Parathyroid adenoma (tissue), 2 donors: ENCODE measurements at regions not wholly inside any gene's neighbourhood (a gene's known extent, or its start where the extent isn't known, plus 50 kb on each side); places are given as distances from the start of the nearest gene placed in this dataset.
"Not testable (repeated sequence)": the region's sequence is repeated elsewhere in the genome, so short reads cannot be mapped to it uniquely, and the experiment has no call there.

Experiments
- H2AFZ ChIP-seq: fragments of 300-600 bp; sonication (generic); one replicate; pipeline ENCODE4 v1.7.0; 2017; ENCODE audit warnings: antibody characterized with exemption, mild to moderate bottlenecking
- H3K27ac ChIP-seq: fragments of 300-600 bp; sonication (generic); one replicate; pipeline ENCODE4 v1.7.0; 2017
- H3K27me3 ChIP-seq: fragments of 300-600 bp; sonication (generic); one replicate; pipeline ENCODE4 v1.7.0; 2017; ENCODE audit warnings: low read length; ENCODE audit not compliant: control insufficient read depth, insufficient read depth
- H3K36me3 ChIP-seq: fragments of 300-600 bp; sonication (generic); one replicate; pipeline ENCODE4 v1.7.0; 2017; ENCODE audit warnings: low read length; ENCODE audit not compliant: control insufficient read depth, insufficient read depth
- H3K4me1 ChIP-seq: fragments of 300-600 bp; sonication (generic); one replicate; pipeline ENCODE4 v1.7.0; 2017; ENCODE audit warnings: control low read depth
- H3K4me2 ChIP-seq: fragments of 300-600 bp; sonication (generic); one replicate; pipeline ENCODE4 v1.7.0; 2017; ENCODE audit warnings: low read length
- H3K4me3 ChIP-seq: fragments of 300-600 bp; sonication (generic); one replicate; pipeline ENCODE4 v1.7.0; 2017; ENCODE audit warnings: low read depth, low read length
- H3K79me2 ChIP-seq: fragments of 300-600 bp; sonication (generic); one replicate; pipeline ENCODE4 v1.7.0; 2017; ENCODE audit warnings: control low read depth
- H3K9ac ChIP-seq: fragments of 300-600 bp; sonication (generic); one replicate; pipeline ENCODE4 v1.7.0; 2017; ENCODE audit warnings: mild to moderate bottlenecking
- H3K9me3 ChIP-seq: fragments of 300-600 bp; sonication (generic); one replicate; pipeline ENCODE4 v1.7.0; 2017; ENCODE audit warnings: low read length; ENCODE audit not compliant: control insufficient read depth
- TF ChIP-seq, protein P1 (sequence below): fragments of 300-600 bp; sonication (generic); IDR thresholded peaks from one replicate; pipeline ENCODE4 v1.7.0; 2017; ENCODE audit warnings: antibody characterized with exemption, mild to moderate bottlenecking
- donor health status: primary hyperparathyroidism.

- H3K79me2 ChIP-seq, result no peaks in the 10 kb centered on the region
- TF ChIP-seq, protein P1, sequence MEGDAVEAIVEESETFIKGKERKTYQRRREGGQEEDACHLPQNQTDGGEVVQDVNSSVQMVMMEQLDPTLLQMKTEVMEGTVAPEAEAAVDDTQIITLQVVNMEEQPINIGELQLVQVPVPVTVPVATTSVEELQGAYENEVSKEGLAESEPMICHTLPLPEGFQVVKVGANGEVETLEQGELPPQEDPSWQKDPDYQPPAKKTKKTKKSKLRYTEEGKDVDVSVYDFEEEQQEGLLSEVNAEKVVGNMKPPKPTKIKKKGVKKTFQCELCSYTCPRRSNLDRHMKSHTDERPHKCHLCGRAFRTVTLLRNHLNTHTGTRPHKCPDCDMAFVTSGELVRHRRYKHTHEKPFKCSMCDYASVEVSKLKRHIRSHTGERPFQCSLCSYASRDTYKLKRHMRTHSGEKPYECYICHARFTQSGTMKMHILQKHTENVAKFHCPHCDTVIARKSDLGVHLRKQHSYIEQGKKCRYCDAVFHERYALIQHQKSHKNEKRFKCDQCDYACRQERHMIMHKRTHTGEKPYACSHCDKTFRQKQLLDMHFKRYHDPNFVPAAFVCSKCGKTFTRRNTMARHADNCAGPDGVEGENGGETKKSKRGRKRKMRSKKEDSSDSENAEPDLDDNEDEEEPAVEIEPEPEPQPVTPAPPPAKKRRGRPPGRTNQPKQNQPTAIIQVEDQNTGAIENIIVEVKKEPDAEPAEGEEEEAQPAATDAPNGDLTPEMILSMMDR, result no peak
- no peaks in the 10 kb centered on the region for H3K36me3 ChIP-seq
- H3K27ac ChIP-seq, result no peak overlapping the region
- no peak overlapping the region for H2AFZ ChIP-seq
- no peaks in the 10 kb centered on the region for H3K4me1 ChIP-seq
- H3K4me2 ChIP-seq, result no peak overlapping the region
- no peaks in the 10 kb centered on the region for H3K9me3 ChIP-seq
- H3K4me3 ChIP-seq, result no peak overlapping the region
- H3K27me3 ChIP-seq, result no peaks in the 10 kb centered on the region
- no peak overlapping the region for H3K9ac ChIP-seq
Measured at GRCh38 chr11:82405421-82405820, 328.2 kb downstream of the FAM181B start.

- Histone ChIP-seq H3K4me1 (no peaks in the 10 kb centered on the region), H3K9ac (no peak overlapping the region), H3K27ac (no peak overlapping the region), H3K9me3 (no peaks in the 10 kb centered on the region), H3K4me3 (no peak overlapping the region), H3K36me3 (no peaks in the 10 kb centered on the region), H3K27me3 (no peaks in the 10 kb centered on the region), H3K79me2 (no peaks in the 10 kb centered on the region), H2AFZ (no peak overlapping the region), H3K4me2 (no peak overlapping the region)
- TF ChIP-seq, protein P1, result no peak
Measured at GRCh38 chr11:82404981-82405380, 328.7 kb downstream of the FAM181B start.

DNA sequence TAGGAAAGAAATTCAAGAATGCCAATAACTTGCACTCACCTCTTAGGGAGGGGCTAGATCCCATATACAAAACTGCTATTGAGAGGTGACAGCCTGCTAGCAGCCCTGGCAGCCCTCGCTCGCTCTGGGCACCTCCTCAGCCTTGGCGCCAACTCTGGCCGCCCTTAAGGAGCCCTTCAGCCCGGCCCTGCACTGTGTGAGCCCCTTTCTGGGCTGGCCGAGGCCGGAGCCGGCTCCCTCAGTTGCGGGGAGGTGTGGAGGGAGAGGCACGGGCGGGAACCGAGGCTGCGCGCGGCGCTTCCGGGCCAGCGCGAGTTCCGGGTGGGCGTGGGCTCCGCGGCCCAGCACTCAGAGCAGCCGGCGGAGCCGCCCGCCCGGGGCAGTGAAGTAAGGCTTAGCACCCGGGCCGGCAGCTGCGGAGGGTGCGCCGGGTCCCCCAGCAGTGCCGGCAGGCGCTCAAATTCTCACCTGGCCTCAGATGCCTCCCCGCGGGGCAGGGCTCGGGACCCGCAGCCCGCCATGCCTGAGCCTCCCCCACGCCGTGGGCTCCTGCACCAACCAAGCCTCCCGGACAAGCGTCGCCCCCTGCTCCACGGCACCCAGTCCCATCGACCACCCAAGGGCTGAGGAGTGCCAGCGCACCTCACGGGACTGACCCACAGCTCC is 329.9 kb downstream of the FAM181B start:
- H3K9me3 ChIP-seq, result no peaks in the 10 kb centered on the region
- H3K36me3 ChIP-seq, result no peaks in the 10 kb centered on the region
- H3K4me1 ChIP-seq, result no peaks in the 10 kb centered on the region
- TF ChIP-seq, protein P1, result no peak
- H3K79me2 ChIP-seq, result no peaks in the 10 kb centered on the region
- no peak overlapping the region for H3K4me3 ChIP-seq
- no peak overlapping the region for H3K27ac ChIP-seq
- no peaks in the 10 kb centered on the region for H3K27me3 ChIP-seq
- H3K4me2 ChIP-seq, result no peak overlapping the region
- H3K9ac ChIP-seq, result no peak overlapping the region
- H2AFZ ChIP-seq, result no peak overlapping the region

GRCh38 chr11:82398300-82398815 is 335.3 kb downstream of the FAM181B start:
- H3K36me3 ChIP-seq, result no peaks in the 10 kb centered on the region
- TF ChIP-seq, protein P1, result no peak
- H3K27me3 ChIP-seq, result no peaks in the 10 kb centered on the region
- no peaks in the 10 kb centered on the region for H3K79me2 ChIP-seq
- H3K9ac ChIP-seq, result no peak overlapping the region
- H3K9me3 ChIP-seq, result no peaks in the 10 kb centered on the region
- H2AFZ ChIP-seq, result no peak overlapping the region
- no peak overlapping the region for H3K4me2 ChIP-seq
- H3K4me3 ChIP-seq, result no peak overlapping the region
- no peak overlapping the region for H3K27ac ChIP-seq
- H3K4me1 ChIP-seq, result no peaks in the 10 kb centered on the region

DNA sequence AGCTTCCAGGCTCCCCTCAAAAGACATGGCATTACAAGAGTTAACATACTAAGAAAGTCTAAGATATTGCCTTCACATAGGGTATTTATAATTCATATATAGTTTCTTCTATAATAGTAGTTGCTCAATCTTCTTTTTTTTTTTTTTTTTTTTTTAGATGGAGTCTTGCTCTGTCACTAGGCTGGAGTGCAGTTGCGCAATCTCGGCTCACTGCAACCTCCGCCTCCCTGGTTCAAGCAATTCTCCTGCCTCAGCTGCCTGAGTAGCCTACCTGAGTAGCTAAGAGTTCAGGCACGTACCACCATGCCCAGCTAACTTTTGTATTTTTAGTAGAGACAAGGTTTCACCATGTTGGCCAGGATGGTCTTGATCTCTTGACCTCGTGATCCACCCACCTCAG is 337.0 kb downstream of the FAM181B start:
- H3K4me3 ChIP-seq, H3K27ac ChIP-seq, H3K36me3 ChIP-seq, H3K9me3 ChIP-seq, H3K4me1 ChIP-seq, H2AFZ ChIP-seq, H3K79me2 ChIP-seq, H3K9ac ChIP-seq, H3K27me3 ChIP-seq, H3K4me2 ChIP-seq: not testable (repeated sequence)
